ENCODE measurements at regions not wholly inside any gene's neighbourhood (a gene's known extent, or its start where the extent isn't known, plus 50 kb on each side); places are given as distances from the start of the nearest gene placed in this dataset.

GRCh38 chr7:131843898-131844331 is 287.5 kb upstream of the PODXL start:
- Histone ChIP-seq H3K4me1 (ENCODE audit: control insufficient read depth, low read length) (no peaks in the 10 kb centered on the region), H3K9me3 (ENCODE audit: control insufficient read depth, insufficient read depth, low read length) (no peaks in the 10 kb centered on the region), H3K9me2 (replicated peaks; ENCODE audit: control insufficient read depth, low read length) (no peaks in the 10 kb centered on the region), H3K27ac (ENCODE audit: low read depth, low read length) (no peak overlapping the region), H3K36me3 (ENCODE audit: control insufficient read depth, low read length) (no peaks in the 10 kb centered on the region), H3K4me3 (ENCODE audit: low read length) (no peak overlapping the region), H4K20me1 (ENCODE audit: control insufficient read depth, insufficient read depth, low read depth, low read length) (no peaks in the 10 kb centered on the region), H3K27me3 (ENCODE audit: control insufficient read depth, low read length) (no peaks in the 10 kb centered on the region), H3K4me2 (ENCODE audit: low read length) (no peak overlapping the region), H3K79me2 (ENCODE audit: control insufficient read depth, low read length) (no peaks in the 10 kb centered on the region), H3F3A (ENCODE audit: control insufficient read depth, insufficient read depth) (no peaks in the 10 kb centered on the region)
- TF ChIP-seq, protein P1, sequence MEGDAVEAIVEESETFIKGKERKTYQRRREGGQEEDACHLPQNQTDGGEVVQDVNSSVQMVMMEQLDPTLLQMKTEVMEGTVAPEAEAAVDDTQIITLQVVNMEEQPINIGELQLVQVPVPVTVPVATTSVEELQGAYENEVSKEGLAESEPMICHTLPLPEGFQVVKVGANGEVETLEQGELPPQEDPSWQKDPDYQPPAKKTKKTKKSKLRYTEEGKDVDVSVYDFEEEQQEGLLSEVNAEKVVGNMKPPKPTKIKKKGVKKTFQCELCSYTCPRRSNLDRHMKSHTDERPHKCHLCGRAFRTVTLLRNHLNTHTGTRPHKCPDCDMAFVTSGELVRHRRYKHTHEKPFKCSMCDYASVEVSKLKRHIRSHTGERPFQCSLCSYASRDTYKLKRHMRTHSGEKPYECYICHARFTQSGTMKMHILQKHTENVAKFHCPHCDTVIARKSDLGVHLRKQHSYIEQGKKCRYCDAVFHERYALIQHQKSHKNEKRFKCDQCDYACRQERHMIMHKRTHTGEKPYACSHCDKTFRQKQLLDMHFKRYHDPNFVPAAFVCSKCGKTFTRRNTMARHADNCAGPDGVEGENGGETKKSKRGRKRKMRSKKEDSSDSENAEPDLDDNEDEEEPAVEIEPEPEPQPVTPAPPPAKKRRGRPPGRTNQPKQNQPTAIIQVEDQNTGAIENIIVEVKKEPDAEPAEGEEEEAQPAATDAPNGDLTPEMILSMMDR (IDR thresholded peaks at IDR 0.05; ENCODE audit: low read depth, low read length, poor library complexity, severe bottlenecking), result no peak
- no peak for TF ChIP-seq EZH2phosphoT487 (IDR thresholded peaks at IDR 0.05; ENCODE audit: borderline replicate concordance, low read length)

- no peak overlapping the region for H3K27ac ChIP-seq (ENCODE audit: low read depth, low read length)
- no peaks in the 10 kb centered on the region for H3K9me2 ChIP-seq (replicated peaks; ENCODE audit: control insufficient read depth, low read length)
Measured at GRCh38 chr7:131839967-131840690, 283.7 kb upstream of the PODXL start.

GRCh38 chr7:131836733-131837132 is 280.3 kb upstream of the PODXL start:
- Histone ChIP-seq H3K79me2 (ENCODE audit: control insufficient read depth, low read length) (no peaks in the 10 kb centered on the region), H3K36me3 (ENCODE audit: control insufficient read depth, low read length) (no peaks in the 10 kb centered on the region), H3K4me1 (ENCODE audit: control insufficient read depth, low read length) (no peaks in the 10 kb centered on the region), H4K20me1 (ENCODE audit: control insufficient read depth, insufficient read depth, low read depth, low read length) (no peaks in the 10 kb centered on the region), H3K4me2 (ENCODE audit: low read length) (no peak overlapping the region), H3K9me2 (replicated peaks; ENCODE audit: control insufficient read depth, low read length) (no peaks in the 10 kb centered on the region), H3K27me3 (ENCODE audit: control insufficient read depth, low read length) (no peaks in the 10 kb centered on the region), H3K9me3 (ENCODE audit: control insufficient read depth, insufficient read depth, low read length) (no peaks in the 10 kb centered on the region), H3K27ac (ENCODE audit: low read depth, low read length) (no peak overlapping the region), H3K4me3 (ENCODE audit: low read length) (no peak overlapping the region), H3F3A (ENCODE audit: control insufficient read depth, insufficient read depth) (no peaks in the 10 kb centered on the region)
- TF ChIP-seq, protein P1 (IDR thresholded peaks at IDR 0.05; ENCODE audit: low read depth, low read length, poor library complexity, severe bottlenecking), result no peak
- TF ChIP-seq EZH2phosphoT487 (IDR thresholded peaks at IDR 0.05; ENCODE audit: borderline replicate concordance, low read length), result no peak

More at GRCh38 chr7:131839967-131840690, 283.7 kb upstream of the PODXL start:
- no peaks in the 10 kb centered on the region for H3K9me3 ChIP-seq (ENCODE audit: control insufficient read depth, insufficient read depth, low read length)
- no peaks in the 10 kb centered on the region for H3K79me2 ChIP-seq (ENCODE audit: control insufficient read depth, low read length)
- no peaks in the 10 kb centered on the region for H3F3A ChIP-seq (ENCODE audit: control insufficient read depth, insufficient read depth)
- no peaks in the 10 kb centered on the region for H3K4me1 ChIP-seq (ENCODE audit: control insufficient read depth, low read length)
- H3K36me3 ChIP-seq (ENCODE audit: control insufficient read depth, low read length), result no peaks in the 10 kb centered on the region
- no peaks in the 10 kb centered on the region for H3K27me3 ChIP-seq (ENCODE audit: control insufficient read depth, low read length)
- H3K4me2 ChIP-seq (ENCODE audit: low read length), result no peak overlapping the region
- no peaks in the 10 kb centered on the region for H4K20me1 ChIP-seq (ENCODE audit: control insufficient read depth, insufficient read depth, low read depth, low read length)
- TF ChIP-seq EZH2phosphoT487 (IDR thresholded peaks at IDR 0.05; ENCODE audit: borderline replicate concordance, low read length), result no peak
- TF ChIP-seq, protein P1 (IDR thresholded peaks at IDR 0.05; ENCODE audit: low read depth, low read length, poor library complexity, severe bottlenecking), result no peak
- no peak overlapping the region for H3K4me3 ChIP-seq (ENCODE audit: low read length)
